Tibial artery (tissue), 4 donors: ENCODE measurements at regions not wholly inside any gene's neighbourhood (a gene's known extent, or its start where the extent isn't known, plus 50 kb on each side); places are given as distances from the start of the nearest gene placed in this dataset.

Experiments used
- DNase-seq, 2 donors: peaks; one replicate each; pipeline ENCODE4 v3.0.0-alpha.2; 2019
- H3K27ac ChIP-seq, 2 donors: fragments of 200-600 bp; sonication (generic) in 1 of 2; 1 replicate in 1 of 2; 2 replicates in 1 of 2; pipeline ENCODE4 v1.5.1; 2018 to 2019; ENCODE audit warnings: mild to moderate bottlenecking in 1 of 2
- H3K27me3 ChIP-seq, 2 donors: fragments of 200-600 bp; sonication (generic) in 1 of 2; one replicate each; pipeline versions ENCODE4 v1.5.1 to v1.6.0; 2016 to 2019
- H3K36me3 ChIP-seq, 3 donors: fragments of 200-600 bp; sonication (generic) in 2 of 3; one replicate each; pipeline ENCODE4 v1.5.1; 2016 to 2019; ENCODE audit warnings: mild to moderate bottlenecking in 2 of 3
- H3K4me1 ChIP-seq, 4 donors: fragments of 200-600 bp; sonication (generic) in 2 of 4; 1 replicate in 3 of 4; 2 replicates in 1 of 4; pipeline ENCODE4 v1.5.1; 2016 to 2019
- H3K4me3 ChIP-seq, 2 donors: fragments of 200-600 bp; sonication (generic) in 1 of 2; 1 replicate in 1 of 2; 2 replicates in 1 of 2; pipeline ENCODE4 v1.5.1; 2018 to 2019; ENCODE audit warnings: mild to moderate bottlenecking in 2 of 2
- H3K9me3 ChIP-seq, 3 donors: fragments of 200-600 bp; sonication (generic) in 1 of 3; one replicate each; pipeline ENCODE4 v1.5.1; 2016 to 2019
- CTCF ChIP-seq, 2 experiments: fragments of 200-600 bp in 1 of 2; fragments of 450-650 bp in 1 of 2; IDR thresholded peaks; one replicate each; pipeline ENCODE4 v1.5.1; 2017 to 2019; ENCODE audit warnings: antibody characterized with exemption in 2 of 2, mild to moderate bottlenecking in 1 of 2, moderate library complexity in 1 of 2
- intact Hi-C: fragments of 100-400 bp; cut with DNase I; formaldehyde crosslinking; loops from one replicate; pipeline ENCODE4 v1.15.0; 2023; ENCODE audit warnings: low total_unique reads

GRCh38 chr3:81859524-81859923, 98.1 kb upstream of the GBE1 start:
- no peak for DNase-seq
- Histone ChIP-seq H3K27me3 (no peaks in the 10 kb centered on the region), H3K4me3 (no peak overlapping the region), H3K36me3 (no peaks in the 10 kb centered on the region), H3K4me1 (no peaks in the 10 kb centered on the region), H3K9me3 (no peaks in the 10 kb centered on the region), H3K27ac (no peak overlapping the region)
- intact Hi-C loops = no loop called here
- no peak for TF ChIP-seq CTCF (IDR thresholded peaks at IDR 0.05)

GRCh38 chr3:81853431-81853830, 92.0 kb upstream of the GBE1 start:
- TF ChIP-seq CTCF (IDR thresholded peaks at IDR 0.05) = no peak
- H3K27me3 ChIP-seq = no peaks in the 10 kb centered on the region
- H3K27ac ChIP-seq = no peak overlapping the region
- intact Hi-C loops = no loop called here
- no peak overlapping the region for H3K4me3 ChIP-seq
- no peaks in the 10 kb centered on the region for H3K9me3 ChIP-seq
- no peaks in the 10 kb centered on the region for H3K36me3 ChIP-seq
- no peaks in the 10 kb centered on the region for H3K4me1 ChIP-seq
- DNase-seq = no peak

- no peak for DNase-seq
- Histone ChIP-seq H3K27ac (no peak overlapping the region), H3K4me1 (no peaks in the 10 kb centered on the region), H3K36me3 (no peaks in the 10 kb centered on the region), H3K27me3 (no peaks in the 10 kb centered on the region), H3K4me3 (no peak overlapping the region), H3K9me3 (no peaks in the 10 kb centered on the region)
- intact Hi-C loops = no loop called here
- TF ChIP-seq CTCF (IDR thresholded peaks at IDR 0.05) = no peak
Observed at GRCh38 chr3:81851176-81851575, 89.7 kb upstream of the GBE1 start.

- Histone ChIP-seq H3K4me3 (no peak overlapping the region), H3K27ac (no peak overlapping the region), H3K9me3 (no peaks in the 10 kb centered on the region), H3K27me3 (no peaks in the 10 kb centered on the region), H3K36me3 (no peaks in the 10 kb centered on the region), H3K4me1 (no peaks in the 10 kb centered on the region)
- TF ChIP-seq CTCF (IDR thresholded peaks at IDR 0.05) = no peak
- intact Hi-C loops = no loop called here
- no peak for DNase-seq
Observed at GRCh38 chr3:81846988-81847387, 85.5 kb upstream of the GBE1 start.

- Histone ChIP-seq H3K4me1 (peaks cover 0 to 27% (median 2%) of the 10 kb centered on the region in 4 donors), H3K36me3 (no peaks in the 10 kb centered on the region), H3K27me3 (no peaks in the 10 kb centered on the region), H3K4me3 (no peak overlapping the region), H3K27ac (no peak overlapping the region), H3K9me3 (no peaks in the 10 kb centered on the region)
- no peak for DNase-seq
- intact Hi-C loops = no loop called here
- TF ChIP-seq CTCF (IDR thresholded peaks at IDR 0.05) = no peak
Observed at GRCh38 chr3:81841540-81841939, 80.1 kb upstream of the GBE1 start.

- Histone ChIP-seq H3K4me3 (no peak overlapping the region), H3K36me3 (no peaks in the 10 kb centered on the region), H3K4me1 (peaks cover 0 to 27% (median 2%) of the 10 kb centered on the region in 4 donors), H3K27ac (no peak overlapping the region), H3K9me3 (no peaks in the 10 kb centered on the region), H3K27me3 (no peaks in the 10 kb centered on the region)
- intact Hi-C loops = no loop called here
- no peak for TF ChIP-seq CTCF (IDR thresholded peaks at IDR 0.05)
- no peak for DNase-seq
Observed at GRCh38 chr3:81839504-81840094, 78.2 kb upstream of the GBE1 start.
